Non-pigmented ciliary epithelial cell (primary cell): ENCODE measurements at regions not wholly inside any gene's neighbourhood (a gene's known extent, or its start where the extent isn't known, plus 50 kb on each side); places are given as distances from the start of the nearest gene placed in this dataset.

Source experiments
- DNase-seq: peaks from one replicate; pipeline ENCODE4 v3.0.0-alpha.2; 2010; ENCODE audit warnings: low read depth

DNA sequence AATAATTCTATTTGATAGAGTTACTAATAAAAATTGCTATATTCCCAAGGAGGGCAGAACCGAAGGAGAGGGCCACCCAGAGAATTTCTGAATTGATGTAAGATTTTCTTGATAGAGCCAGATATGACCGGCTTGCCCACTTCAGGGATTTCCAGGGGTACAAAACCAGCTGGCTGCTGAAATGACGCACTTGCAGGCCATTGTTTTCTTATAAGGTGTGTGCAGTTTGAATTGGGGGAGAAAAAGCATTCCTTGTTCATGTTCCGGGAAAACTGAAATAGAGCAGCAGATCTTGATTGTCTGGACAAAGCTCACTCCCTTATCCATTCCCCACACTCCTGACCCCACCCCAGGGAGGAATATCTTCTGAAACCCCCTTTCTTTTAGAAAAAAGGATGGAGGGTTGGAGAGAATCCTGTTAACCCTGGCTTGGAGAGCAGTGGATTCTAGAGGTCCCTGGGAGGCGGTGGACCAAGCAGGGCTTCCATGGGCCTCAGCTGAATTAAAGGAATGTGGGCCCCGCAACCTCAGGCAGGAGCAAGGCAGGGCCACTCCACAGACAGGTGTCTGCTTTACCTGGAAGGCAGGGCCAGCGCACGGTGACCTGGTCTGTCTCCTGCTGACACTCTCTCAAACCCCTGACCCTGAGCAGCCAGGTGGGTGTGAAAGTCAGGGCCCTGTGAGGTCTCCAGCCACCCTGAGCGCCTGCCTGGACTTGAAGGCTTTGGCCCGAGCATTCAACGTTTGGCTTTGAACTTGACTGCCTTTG is 96.4 kb downstream of the TMEM170B start:
- no peak for DNase-seq

- DNase-seq = no peak
These were observed 97.4 kb downstream of the TMEM170B start for GRCh38 chr6:11634948-11635347.

GRCh38 chr6:11636121-11636520 is 98.6 kb downstream of the TMEM170B start:
- no peak for DNase-seq

DNA sequence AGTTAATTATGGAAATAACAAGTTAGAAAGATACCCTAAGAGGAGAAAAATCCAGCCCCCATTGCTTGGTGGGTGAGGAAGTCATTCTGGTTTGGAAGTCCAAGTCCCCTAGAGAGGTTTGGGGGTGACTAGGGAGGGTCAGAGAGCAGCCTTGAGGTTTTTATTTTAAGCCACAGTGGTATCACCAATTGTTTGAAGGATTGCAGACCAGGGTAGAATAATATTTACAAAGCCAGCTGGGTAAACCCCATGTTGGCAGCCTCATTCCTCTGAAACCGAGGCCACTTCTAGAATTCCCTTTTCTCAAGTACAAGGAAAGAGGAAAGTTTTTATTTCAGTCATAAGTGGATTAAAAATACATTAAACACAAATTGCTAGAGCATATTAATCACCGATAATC is 99.7 kb downstream of the TMEM170B start:
- DNase-seq = no peak

- DNase-seq = no peak
These were observed 102.1 kb downstream of the TMEM170B start for GRCh38 chr6:11639376-11640235.

DNA sequence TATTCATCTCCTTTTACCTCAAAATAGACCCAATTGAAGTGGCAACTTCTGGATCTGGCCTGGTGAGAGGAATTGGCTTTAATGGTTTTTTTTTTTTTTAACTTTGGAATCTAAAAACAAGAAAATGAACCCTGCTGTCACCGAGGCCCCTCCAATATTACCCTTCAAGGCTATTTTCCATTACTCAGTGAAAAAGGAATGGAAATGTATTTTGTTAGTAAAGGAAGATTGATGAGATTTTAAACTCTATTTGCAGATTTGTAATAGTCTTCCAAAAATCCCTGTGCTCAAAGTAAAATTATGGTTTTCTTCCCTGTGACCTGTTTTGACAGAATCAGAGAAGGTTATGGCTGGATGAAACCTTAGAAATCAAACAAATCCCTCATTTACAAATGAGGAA is 102.9 kb downstream of the TMEM170B start:
- no peak for DNase-seq

GRCh38 chr6:11644071-11644470 is 106.5 kb downstream of the TMEM170B start:
- no peak for DNase-seq

DNA sequence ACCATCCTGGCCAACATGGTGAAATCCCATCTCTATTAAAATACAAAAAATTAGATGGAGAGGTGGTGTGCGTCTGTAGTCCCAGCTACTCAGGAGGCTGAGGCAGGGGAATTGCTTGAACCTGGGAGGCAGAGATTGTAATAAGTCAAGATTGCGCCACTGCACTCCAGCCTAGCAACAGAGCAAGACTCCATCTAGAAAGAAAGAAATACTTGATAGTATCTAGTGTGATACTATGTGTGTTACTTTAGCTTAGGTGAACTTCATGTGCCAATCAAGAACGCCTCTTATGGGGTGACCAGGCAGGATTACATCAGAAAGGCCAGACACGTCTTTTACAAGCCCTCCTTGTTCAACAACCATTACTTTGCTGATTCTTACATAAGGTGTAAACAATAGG is 107.1 kb downstream of the TMEM170B start:
- no peak for DNase-seq

GRCh38 chr6:11645016-11645415 is 107.5 kb downstream of the TMEM170B start:
- DNase-seq = no peak

GRCh38 chr6:11648436-11648775 is 110.9 kb downstream of the TMEM170B start:
- DNase-seq = no peak

- no peak for DNase-seq
These were observed 111.3 kb downstream of the TMEM170B start for GRCh38 chr6:11648889-11649288.

DNA sequence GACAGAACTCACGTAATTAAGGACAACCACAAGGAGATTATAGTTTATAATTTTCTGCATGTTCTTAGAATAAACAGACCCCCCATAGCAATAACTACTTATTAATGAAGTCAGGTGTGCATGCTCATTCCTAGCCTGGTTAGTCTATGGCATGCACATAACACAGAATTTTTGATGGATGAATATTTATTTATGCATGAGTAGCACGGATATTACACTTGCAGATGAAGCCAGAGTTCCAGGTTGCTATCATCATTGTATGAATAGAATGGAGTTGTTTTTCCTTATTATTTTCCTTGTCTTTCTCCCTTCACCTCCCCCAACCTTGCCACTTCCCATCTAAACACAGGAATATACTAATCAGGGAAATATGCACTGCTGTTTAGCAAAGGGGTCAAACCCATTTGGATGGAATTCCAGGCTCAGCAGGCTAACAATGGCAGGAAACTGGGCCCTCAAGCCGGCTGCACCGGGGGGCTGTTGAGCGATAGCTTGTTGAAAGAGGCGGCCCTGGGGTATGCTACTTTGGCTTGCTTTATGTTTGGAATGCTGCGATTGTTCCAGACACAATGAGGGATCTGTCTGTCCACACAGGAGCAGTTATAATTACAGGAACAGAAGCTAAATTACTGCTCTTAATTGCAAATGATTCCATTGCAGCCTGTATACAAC is 112.6 kb downstream of the TMEM170B start:
- peak; percentile 69 for DNase-seq

DNA sequence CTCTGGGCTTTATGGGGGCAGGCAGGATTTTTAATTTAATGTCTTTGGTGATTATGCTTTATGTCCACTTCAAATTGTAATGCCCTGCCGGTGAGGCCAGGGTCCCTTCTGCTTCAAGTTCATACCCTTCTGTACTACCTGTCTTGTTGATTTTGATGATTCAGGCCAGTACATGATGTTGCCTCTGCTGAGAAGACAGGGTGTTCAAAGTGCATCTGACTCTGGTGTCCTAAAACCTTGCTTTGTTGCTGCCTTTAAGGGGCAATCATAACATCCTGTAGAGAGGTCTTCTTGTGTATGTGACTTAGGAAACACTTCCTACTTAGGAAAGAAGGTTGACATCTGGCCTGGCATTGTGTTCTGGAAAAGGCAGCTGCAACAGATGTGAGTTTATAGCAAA is 113.2 kb downstream of the TMEM170B start:
- DNase-seq = no peak

DNA sequence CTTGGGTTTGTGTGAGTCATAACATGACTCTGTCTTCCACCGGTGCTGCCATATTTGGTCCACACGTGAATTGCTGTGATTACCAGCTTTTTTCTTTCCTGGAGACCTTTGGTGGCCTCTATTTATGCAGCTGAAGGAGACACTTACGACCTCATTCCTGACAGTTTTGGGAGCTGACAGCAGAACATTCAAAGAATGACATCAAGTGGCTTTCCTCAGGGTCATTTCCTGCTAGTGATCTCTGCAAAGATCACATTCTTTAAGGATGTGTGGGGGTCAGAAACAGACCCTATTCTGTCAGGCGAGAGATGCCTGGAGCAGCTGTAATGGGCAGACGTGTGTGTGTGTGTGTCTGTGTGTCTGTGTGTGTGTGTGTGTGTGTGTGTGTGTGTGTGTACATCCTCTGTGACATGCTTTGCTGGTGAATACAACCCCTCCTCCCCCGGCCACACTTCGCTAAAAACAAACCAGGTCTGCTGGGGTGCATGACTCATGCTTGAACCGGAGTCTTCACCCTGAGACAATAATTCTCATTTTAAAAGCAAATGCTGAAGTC is 115.6 kb downstream of the TMEM170B start:
- peak; percentile 93 for DNase-seq

GRCh38 chr6:11654876-11655275 is 117.3 kb downstream of the TMEM170B start:
- peak; percentile 35 for DNase-seq

- no peak for DNase-seq
These were observed 118.9 kb downstream of the TMEM170B start for GRCh38 chr6:11656491-11656890.

- no peak for DNase-seq
These were observed 118.8 kb downstream of the ADTRP start for GRCh38 chr6:11659757-11660156.

GRCh38 chr6:11662323-11662722 is 116.3 kb downstream of the ADTRP start:
- no peak for DNase-seq

- no peak for DNase-seq
These were observed 115.1 kb downstream of the ADTRP start for GRCh38 chr6:11663519-11663918.
